ENCODE measurements at regions not wholly inside any gene's neighbourhood (a gene's known extent, or its start where the extent isn't known, plus 50 kb on each side); places are given as distances from the start of the nearest gene placed in this dataset.

- TF ChIP-seq NFE2L2 (conservative IDR thresholded peaks at IDR 0.05; ENCODE audit: low read length) (no peak), CEBPB (IDR thresholded peaks at IDR 0.05) (no peak), SREBF2 (IDR thresholded peaks at IDR 0.05) (no peak), BCL3 (IDR thresholded peaks at IDR 0.05) (no peak), FOSL2 (IDR thresholded peaks at IDR 0.05) (no peak), FOSL2 (CRISPR knock-in tag; IDR thresholded peaks at IDR 0.05) (no peak)
- TF ChIP-seq, protein P1, sequence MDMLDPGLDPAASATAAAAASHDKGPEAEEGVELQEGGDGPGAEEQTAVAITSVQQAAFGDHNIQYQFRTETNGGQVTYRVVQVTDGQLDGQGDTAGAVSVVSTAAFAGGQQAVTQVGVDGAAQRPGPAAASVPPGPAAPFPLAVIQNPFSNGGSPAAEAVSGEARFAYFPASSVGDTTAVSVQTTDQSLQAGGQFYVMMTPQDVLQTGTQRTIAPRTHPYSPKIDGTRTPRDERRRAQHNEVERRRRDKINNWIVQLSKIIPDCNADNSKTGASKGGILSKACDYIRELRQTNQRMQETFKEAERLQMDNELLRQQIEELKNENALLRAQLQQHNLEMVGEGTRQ (IDR thresholded peaks at IDR 0.05) = no peak
Observed at GRCh38 chr9:75593920-75594319, 296.6 kb upstream of the PCSK5 start.
